PC-3 (cell line): ENCODE measurements at regions not wholly inside any gene's neighbourhood (a gene's known extent, or its start where the extent isn't known, plus 50 kb on each side); places are given as distances from the start of the nearest gene placed in this dataset.

Experiments used
- ATAC-seq: fragments of 200-7000 bp; cut with Tn5 transposase; 2 replicates; pipeline ENCODE4 v1.9.1; 2020; ENCODE audit warnings: mild to moderate bottlenecking, moderate library complexity
- BruUV-seq: library from RNA; stranded (reverse); fragments of 400-500 nt; replicated peaks from 2 replicates; lab custom pipeline; 2021; lab: Mats Ljungman, UMichigan
- CTCF ChIA-PET: fragments of 300-600 bp; sonication (Branson Sonifier 250); formaldehyde crosslinking; loops from one replicate; lab custom pipeline; 2022; ENCODE audit warnings: antibody characterized with exemption; lab: Charles Lee
- POLR2A ChIA-PET: fragments of 300-600 bp; sonication (Branson Sonifier 250); formaldehyde crosslinking; loops from one replicate; lab custom pipeline; 2022; ENCODE audit warnings: antibody characterized with exemption; ENCODE audit not compliant: unreplicated experiment; lab: Charles Lee
- DNase-seq: peaks from one replicate; pipeline ENCODE4 v3.0.0-alpha.2; 2015
- H2AFZ ChIP-seq: fragments of 300-600 bp; sonication (generic); 2 replicates; pipeline ENCODE4 v1.6.0; 2016; ENCODE audit warnings: antibody characterized with exemption, low read length
- H3F3A ChIP-seq: fragments of 300-600 bp; sonication (generic); one replicate; pipeline ENCODE4 v1.6.0; 2017; ENCODE audit warnings: antibody characterized with exemption, low read length, control low read depth, mild to moderate bottlenecking; ENCODE audit not compliant: unreplicated experiment
- H3K27ac ChIP-seq: fragments of 300-600 bp; sonication (generic); 2 replicates; pipeline ENCODE4 v1.5.1; 2016; ENCODE audit warnings: mild to moderate bottlenecking, low read length
- H3K27me3 ChIP-seq: fragments of 300-600 bp; sonication (generic); 2 replicates; pipeline ENCODE4 v1.6.1; 2016; ENCODE audit warnings: low read length, mixed read lengths
- H3K36me3 ChIP-seq: fragments of 300-600 bp; sonication (generic); 2 replicates; pipeline ENCODE4 v1.6.1; 2016; ENCODE audit warnings: low read depth, mixed run types, low read length, mixed read lengths
- H3K4me1 ChIP-seq: fragments of 300-600 bp; sonication (generic); 2 replicates; pipeline ENCODE4 v1.5.1; 2016; ENCODE audit warnings: low read length; ENCODE audit not compliant: insufficient read depth
- H3K4me2 ChIP-seq: fragments of 300-600 bp; sonication (generic); 2 replicates; pipeline ENCODE4 v1.6.0; 2016; ENCODE audit warnings: low read length
- H3K4me3 ChIP-seq: fragments of 300-600 bp; sonication (generic); 2 replicates; pipeline ENCODE4 v1.5.1; 2016; ENCODE audit warnings: mild to moderate bottlenecking, low read length, mixed read lengths
- H3K79me2 ChIP-seq: fragments of 300-600 bp; sonication (generic); 2 replicates; pipeline ENCODE4 v1.6.1; 2017; ENCODE audit warnings: low read length, mixed read lengths
- H3K9ac ChIP-seq: fragments of 300-600 bp; sonication (generic); 2 replicates; pipeline ENCODE4 v1.6.0; 2016; ENCODE audit warnings: mild to moderate bottlenecking, low read length
- H3K9me2 ChIP-seq: fragments of 300-600 bp; sonication (generic); replicated peaks from 2 replicates; pipeline ENCODE4 v1.6.1; 2016; ENCODE audit warnings: mixed run types, low read length, mixed read lengths
- H3K9me3 ChIP-seq: fragments of 300-600 bp; sonication (generic); 2 replicates; pipeline ENCODE4 v1.6.1; 2016; ENCODE audit warnings: low read length, mixed read lengths
- H4K20me1 ChIP-seq: fragments of 300-600 bp; sonication (generic); 2 replicates; pipeline ENCODE4 v1.6.1; 2016; ENCODE audit warnings: low read length, mixed read lengths
- CTCF ChIP-seq: fragments of 300-600 bp; sonication (generic); conservative IDR thresholded peaks from 2 replicates; pipeline ENCODE4 v1.5.1; 2017; ENCODE audit warnings: antibody characterized with exemption, low read depth, mild to moderate bottlenecking, low read length
- EZH2 ChIP-seq: fragments of 300-600 bp; sonication (generic); IDR thresholded peaks from one replicate; pipeline ENCODE4 v1.6.1; 2017; ENCODE audit warnings: antibody characterized with exemption, mild to moderate bottlenecking, low read length; ENCODE audit not compliant: unreplicated experiment
- EZH2phosphoT487 ChIP-seq: fragments of 300-600 bp; sonication (generic); IDR thresholded peaks from 2 replicates; pipeline ENCODE4 v1.6.1; 2018; ENCODE audit warnings: mild to moderate bottlenecking, antibody characterized with exemption, low read length, borderline replicate concordance
- intact Hi-C: fragments of 100-400 bp; cut with micrococcal nuclease; formaldehyde crosslinking; loops from 2 replicates; pipeline ENCODE4 v1.9.0; 2023

GRCh38 chr14:28344381-28344780 is 422.2 kb upstream of the FOXG1 start:
- Histone ChIP-seq H3K9me3 (no peaks in the 10 kb centered on the region), H4K20me1 (no peaks in the 10 kb centered on the region), H3K9ac (no peak overlapping the region), H3K9me2 (no peaks in the 10 kb centered on the region), H3K27ac (no peak overlapping the region), H3K79me2 (no peaks in the 10 kb centered on the region), H3K4me1 (no peaks in the 10 kb centered on the region), H3K4me3 (no peak overlapping the region), H3K27me3 (no peaks in the 10 kb centered on the region), H3K36me3 (no peaks in the 10 kb centered on the region), H2AFZ (no peak overlapping the region), H3F3A (no peaks in the 10 kb centered on the region), H3K4me2 (no peak overlapping the region)
- CTCF ChIA-PET: no interaction called here
- intact Hi-C loops: no loop called here
- DNase-seq: peak; percentile 66
- POLR2A ChIA-PET: interaction anchor here (0.6 kb wide), 1 partner anchor 468 kb away, joined by 4 read pairs; no protein-coding TSS in a partner anchor
- BruUV-seq: no TSS peak
- no peak for TF ChIP-seq EZH2
- TF ChIP-seq CTCF: no peak
- no peak for TF ChIP-seq EZH2phosphoT487
- ATAC-seq: peak; percentile 49; the same call in 1 of the 2 replicates

- ChIA-PET CTCF (no interaction called here), POLR2A (no interaction called here)
- Histone ChIP-seq H3K4me3 (no peak overlapping the region), H4K20me1 (no peaks in the 10 kb centered on the region), H2AFZ (no peak overlapping the region), H3K79me2 (no peaks in the 10 kb centered on the region), H3K9ac (no peak overlapping the region), H3K27ac (no peak overlapping the region), H3K9me2 (no peaks in the 10 kb centered on the region), H3K9me3 (no peaks in the 10 kb centered on the region), H3F3A (no peaks in the 10 kb centered on the region), H3K36me3 (no peaks in the 10 kb centered on the region), H3K4me1 (no peaks in the 10 kb centered on the region), H3K4me2 (no peak overlapping the region), H3K27me3 (no peaks in the 10 kb centered on the region)
- no TSS peak for BruUV-seq
- no peak for ATAC-seq
- intact Hi-C loops: no loop called here
- TF ChIP-seq EZH2 (no peak), CTCF (no peak), EZH2phosphoT487 (no peak)
- no peak for DNase-seq
Measured at GRCh38 chr14:28348797-28349196, 417.8 kb upstream of the FOXG1 start.

- DNase-seq (peak; percentile 27), ATAC-seq (no peak)
- H3K27me3 ChIP-seq: no peaks in the 10 kb centered on the region
- ChIA-PET CTCF (no interaction called here), POLR2A (no interaction called here)
- H3F3A ChIP-seq: no peaks in the 10 kb centered on the region
- H3K4me3 ChIP-seq: no peak overlapping the region
- intact Hi-C loops: no loop called here
- no peaks in the 10 kb centered on the region for H3K79me2 ChIP-seq
- peaks cover 14% of the 10 kb centered on the region; the same call in 1 of the 2 replicates for H3K36me3 ChIP-seq
- no peaks in the 10 kb centered on the region for H3K9me2 ChIP-seq
- peaks cover 11% of the 10 kb centered on the region; the same call in 1 of the 2 replicates for H3K9me3 ChIP-seq
- no TSS peak for BruUV-seq
- H3K4me1 ChIP-seq: no peaks in the 10 kb centered on the region
- H3K9ac ChIP-seq: no peak overlapping the region
- no peaks in the 10 kb centered on the region for H4K20me1 ChIP-seq
- no peak for TF ChIP-seq CTCF
- TF ChIP-seq EZH2: no peak
- TF ChIP-seq EZH2phosphoT487: no peak
- no peak overlapping the region for H3K4me2 ChIP-seq
- H3K27ac ChIP-seq: no peak overlapping the region
- no peak overlapping the region for H2AFZ ChIP-seq
Measured at GRCh38 chr14:28356819-28357218, 409.8 kb upstream of the FOXG1 start.
